C4-2B (cell line): ENCODE measurements at regions not wholly inside any gene's neighbourhood (a gene's known extent, or its start where the extent isn't known, plus 50 kb on each side); places are given as distances from the start of the nearest gene placed in this dataset.

Source experiments
- ZFX ChIP-seq: fragments of 450-650 bp; IDR thresholded peaks from 2 replicates; pipeline ENCODE4 v1.6.1; 2017
- TF ChIP-seq, protein P1 (sequence below): fragments of 450-650 bp; conservative IDR thresholded peaks from 2 replicates; pipeline ENCODE4 v1.5.1; 2017; ENCODE audit warnings: mild to moderate bottlenecking

DNA sequence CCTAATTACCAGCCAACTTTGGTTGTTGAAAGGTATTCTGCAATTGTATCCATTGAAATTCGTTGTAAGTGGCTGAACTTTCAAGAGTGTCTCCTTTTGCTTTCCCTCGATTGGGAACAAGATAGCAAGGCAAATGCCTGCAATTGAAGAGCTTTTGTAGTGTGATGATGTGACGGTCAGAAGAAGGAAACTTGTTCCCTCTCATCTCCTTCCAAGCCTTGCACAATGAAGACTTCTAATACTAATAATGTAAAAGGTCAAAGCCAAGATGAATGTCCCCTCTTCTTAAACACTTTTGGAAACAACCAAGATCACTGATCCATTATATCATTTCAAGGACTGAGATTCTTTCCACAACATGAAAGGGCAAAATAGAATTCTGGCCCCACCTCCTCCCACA, 101.9 kb upstream of the LMCD1 start:
- TF ChIP-seq, protein P1, sequence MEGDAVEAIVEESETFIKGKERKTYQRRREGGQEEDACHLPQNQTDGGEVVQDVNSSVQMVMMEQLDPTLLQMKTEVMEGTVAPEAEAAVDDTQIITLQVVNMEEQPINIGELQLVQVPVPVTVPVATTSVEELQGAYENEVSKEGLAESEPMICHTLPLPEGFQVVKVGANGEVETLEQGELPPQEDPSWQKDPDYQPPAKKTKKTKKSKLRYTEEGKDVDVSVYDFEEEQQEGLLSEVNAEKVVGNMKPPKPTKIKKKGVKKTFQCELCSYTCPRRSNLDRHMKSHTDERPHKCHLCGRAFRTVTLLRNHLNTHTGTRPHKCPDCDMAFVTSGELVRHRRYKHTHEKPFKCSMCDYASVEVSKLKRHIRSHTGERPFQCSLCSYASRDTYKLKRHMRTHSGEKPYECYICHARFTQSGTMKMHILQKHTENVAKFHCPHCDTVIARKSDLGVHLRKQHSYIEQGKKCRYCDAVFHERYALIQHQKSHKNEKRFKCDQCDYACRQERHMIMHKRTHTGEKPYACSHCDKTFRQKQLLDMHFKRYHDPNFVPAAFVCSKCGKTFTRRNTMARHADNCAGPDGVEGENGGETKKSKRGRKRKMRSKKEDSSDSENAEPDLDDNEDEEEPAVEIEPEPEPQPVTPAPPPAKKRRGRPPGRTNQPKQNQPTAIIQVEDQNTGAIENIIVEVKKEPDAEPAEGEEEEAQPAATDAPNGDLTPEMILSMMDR = no peak
- no peak for TF ChIP-seq ZFX
